NCI-H1092 treated with DMSO at 0.1 percent for 48 hours (cell line): ENCODE measurements at regions not wholly inside any gene's neighbourhood (a gene's known extent, or its start where the extent isn't known, plus 50 kb on each side); places are given as distances from the start of the nearest gene placed in this dataset.
"Not testable (repeated sequence)": the region's sequence is repeated elsewhere in the genome, so short reads cannot be mapped to it uniquely, and the experiment has no call there.

Experiments used
- DNase-seq: peaks from one replicate; lab custom pipeline; 2025; lab: John Stamatoyannopoulos, UW

DNA sequence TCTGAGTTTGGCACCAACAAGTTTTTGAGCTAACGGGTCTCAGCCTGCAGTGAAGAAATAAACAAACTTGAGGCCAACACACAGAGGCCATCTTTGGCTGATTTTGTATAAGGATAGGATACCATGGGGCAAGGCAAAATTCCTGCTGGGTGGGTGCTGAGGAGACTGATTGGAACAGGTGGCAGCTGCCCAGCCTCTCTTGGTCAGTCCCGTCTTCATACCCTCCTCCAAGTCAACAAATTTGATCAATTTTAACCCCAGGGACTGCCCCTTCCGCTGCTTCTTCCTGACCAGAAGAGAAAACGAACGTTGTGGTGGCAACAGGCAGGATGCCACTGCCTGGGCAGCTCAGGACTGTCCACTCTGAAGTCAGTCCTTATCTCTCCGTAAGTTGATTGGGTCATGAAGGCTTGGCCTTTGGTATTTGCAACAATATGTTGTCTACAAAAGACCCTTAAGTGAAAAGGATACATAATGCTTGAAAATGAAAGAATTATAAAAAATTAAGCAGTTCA lies 139.3 kb downstream of the SPP2 start:
- DNase-seq: no peak

DNA sequence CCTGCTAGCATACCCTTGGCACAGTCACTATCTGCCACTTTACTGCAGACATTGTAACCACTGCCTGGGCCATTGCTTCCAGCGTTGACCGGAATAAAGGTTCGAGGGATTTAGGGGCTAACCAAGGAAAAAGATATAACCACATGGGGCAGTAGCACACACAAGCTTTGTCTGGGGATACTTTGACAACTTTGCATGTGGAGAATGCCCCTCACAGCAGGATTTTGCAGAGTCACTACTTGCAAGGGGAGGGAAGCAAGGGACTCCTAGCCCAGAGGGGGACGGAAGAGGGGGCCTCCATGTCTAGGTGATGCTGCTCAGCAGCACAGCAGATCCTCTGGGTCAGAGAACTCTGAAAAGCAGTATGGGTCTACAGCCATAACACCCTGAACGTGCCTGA lies 138.7 kb downstream of the SPP2 start:
- DNase-seq: no peak

DNA sequence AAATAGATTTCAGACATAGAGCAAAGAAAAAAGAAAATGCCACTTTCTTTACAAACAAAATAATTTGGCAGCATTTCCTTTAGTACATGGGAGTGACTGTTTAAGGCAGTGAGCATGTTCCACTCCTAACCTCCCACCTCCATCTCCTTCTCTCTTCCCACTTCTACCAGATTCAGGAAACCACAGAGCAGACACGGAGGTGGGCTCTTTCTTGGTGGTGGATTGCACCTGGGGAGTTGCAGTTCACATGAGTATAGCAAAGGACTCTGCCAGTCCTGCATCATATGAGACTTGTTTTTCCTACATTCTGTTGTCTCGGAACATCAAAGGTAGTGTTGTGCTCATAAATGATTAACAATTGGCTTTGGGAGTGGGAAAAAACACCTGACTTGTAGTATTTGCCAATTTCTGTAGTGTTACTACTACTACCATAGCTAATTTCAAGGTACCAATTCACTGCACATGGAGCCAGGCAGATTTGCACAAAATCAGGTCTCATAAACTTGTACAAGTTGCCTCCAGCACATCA lies 137.2 kb downstream of the SPP2 start:
- no peak for DNase-seq

DNA sequence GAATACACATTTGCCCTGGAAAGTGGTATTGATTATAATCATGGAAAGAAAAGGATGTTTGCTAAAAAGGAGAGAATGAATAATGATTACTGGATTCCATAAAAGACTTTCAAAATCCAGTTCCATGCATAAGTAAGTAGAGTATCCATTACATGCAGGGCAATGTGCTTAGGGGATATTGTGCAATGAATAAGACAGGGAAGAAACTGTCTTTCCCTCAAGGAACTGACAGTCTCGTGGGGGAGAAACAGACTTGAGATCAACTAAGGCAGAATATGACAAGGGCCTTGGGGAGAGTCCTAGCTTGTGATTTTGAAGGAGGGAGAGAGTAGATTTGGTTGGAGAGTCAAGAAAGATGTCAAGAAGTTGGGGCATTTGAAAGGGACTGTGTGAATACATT lies 130.6 kb downstream of the SPP2 start:
- no peak for DNase-seq

DNA sequence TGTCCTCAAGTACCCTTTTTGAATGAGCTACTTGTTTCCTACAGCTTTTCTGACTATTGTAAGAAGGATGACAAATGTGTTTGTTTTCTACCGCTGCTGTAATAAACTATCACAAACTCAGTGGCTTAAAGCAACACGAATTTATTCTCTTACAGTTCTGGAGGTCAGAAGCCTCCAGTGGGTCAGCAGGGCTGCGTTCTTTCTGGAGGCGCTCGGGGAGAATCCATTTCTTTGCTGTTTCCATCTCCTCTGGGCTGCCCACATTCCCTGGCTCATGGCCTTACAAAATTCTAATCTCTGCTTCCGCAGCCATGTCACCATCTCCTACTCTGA lies 128.5 kb downstream of the SPP2 start:
- no peak for DNase-seq

DNA sequence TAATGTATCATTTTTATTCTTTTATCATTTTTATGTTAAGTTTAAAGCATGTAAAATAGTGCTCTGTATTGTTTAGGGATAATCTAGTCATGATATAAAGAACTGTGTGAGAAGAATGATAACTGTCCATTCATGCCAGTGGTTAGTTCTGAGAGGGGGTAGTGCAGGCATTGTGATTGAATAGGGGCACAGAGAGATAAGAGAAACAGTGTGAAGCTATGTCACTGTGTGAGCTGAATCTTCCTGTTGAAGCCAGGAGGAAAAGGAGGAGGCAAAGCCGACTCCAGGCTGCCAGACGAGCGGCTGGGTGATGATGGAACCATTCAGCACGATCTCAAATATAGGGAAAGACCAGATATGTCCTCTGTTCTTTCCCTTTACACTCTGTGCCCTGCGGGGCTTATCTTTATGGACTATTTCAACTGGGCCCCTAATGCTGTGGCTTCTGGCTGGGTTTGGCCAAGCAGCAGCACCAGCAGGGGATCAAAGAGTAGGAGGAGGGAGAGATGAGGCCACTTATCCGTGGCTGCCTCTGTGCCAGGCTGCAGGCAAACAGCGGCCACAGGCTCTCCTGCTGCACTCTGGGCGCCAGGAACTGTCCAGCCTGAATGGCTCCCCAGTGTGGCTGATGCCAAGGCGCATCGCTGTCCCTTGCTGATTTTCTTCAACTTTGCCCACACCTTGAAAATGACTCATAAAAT lies 128.0 kb downstream of the SPP2 start:
- no peak for DNase-seq

DNA sequence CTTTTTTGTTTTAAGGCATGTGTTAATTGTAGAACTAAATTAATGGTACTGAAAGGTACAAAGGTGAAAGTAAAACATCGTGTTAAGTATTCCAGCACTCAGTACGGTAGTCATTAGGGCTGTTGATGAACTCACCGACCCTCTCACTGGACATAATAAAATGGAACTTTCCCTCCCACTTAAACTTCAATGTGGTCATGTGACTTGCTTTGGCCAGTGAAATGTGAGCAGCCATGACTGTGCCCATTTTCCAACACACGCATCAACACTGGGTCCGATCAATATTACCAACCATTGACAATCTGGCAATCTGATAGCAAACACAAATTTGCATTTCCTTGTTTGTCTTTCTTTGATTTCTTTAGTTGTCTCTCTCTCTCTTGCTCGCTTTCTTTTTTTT lies 125.1 kb downstream of the SPP2 start:
- DNase-seq: no peak

DNA sequence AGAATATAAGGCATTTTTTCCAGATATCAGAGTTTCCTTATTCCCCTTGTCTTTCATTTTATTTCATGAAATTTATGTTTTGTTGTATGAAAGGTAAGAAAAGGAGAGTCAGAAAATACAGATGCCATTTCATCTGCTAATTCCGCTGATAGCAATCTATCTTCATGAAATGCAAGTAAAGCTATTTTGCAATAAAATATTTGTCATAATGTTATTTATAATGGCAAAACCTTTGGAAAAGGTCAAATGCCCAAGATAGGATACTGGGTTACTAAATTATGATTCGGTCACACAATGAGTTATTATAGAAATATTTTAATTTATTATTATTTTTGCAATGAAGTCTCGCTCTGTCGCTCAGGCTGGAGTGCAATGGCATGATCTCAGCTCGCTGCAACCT lies 124.2 kb downstream of the SPP2 start:
- DNase-seq: no peak

DNA sequence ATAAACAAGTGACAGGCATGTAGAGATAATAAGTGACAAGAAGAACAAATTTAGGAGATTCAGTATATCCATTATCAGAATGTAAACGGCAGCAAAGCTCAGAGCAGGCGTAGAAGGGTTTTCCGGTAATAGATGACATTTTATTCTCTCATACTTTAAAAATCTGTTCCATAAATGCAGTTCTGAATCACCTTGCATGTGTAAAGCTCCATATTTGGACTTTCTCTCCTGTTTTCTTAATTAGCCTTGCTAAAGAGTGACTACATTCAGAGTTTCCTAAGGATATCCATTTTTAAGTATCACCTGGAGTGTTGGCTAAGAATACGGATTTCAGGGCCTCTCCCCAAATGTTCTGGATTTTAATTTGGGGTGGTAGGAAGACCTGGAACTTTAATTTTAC lies 122.0 kb downstream of the SPP2 start:
- DNase-seq: no peak

DNA sequence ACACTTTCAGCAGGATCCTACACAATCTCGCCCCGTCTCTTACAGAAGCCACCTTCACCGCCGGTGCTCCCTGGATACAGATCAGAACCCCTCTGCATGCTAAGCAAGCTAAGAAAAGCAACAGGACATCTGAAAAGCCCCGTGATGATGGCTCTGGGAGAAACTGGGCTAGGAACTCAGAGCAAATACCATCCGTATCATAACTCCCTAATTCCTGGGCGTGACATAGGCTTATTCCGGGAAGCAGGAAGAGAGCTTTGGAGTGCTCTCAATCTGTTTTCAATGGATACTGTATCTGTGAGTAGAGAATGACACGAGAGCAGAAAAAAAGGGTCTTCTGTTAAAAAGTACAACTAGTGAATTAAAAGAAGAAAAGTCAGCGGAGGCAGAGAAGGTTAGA lies 121.6 kb downstream of the SPP2 start:
- DNase-seq: no peak

DNA sequence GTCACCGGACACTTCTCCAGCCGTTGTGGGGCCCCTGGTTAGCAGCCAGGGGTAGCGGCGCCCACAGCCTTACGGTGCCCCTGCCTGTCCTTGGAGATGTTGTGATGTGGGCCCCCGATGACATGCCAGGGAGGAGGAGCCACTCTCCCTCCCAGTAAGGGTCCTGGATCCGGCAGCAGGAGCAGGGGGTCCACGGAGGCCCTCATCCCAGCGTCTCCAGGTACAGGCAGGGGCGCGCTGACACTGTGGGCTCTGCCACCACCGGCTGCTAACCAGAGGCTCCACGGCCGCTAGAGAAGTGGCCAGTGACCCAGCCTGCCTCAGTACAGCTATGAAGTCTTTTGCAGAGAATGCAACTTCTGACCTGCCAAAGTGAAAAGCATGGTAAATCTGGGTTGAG lies 121.2 kb downstream of the SPP2 start:
- no peak for DNase-seq

DNA sequence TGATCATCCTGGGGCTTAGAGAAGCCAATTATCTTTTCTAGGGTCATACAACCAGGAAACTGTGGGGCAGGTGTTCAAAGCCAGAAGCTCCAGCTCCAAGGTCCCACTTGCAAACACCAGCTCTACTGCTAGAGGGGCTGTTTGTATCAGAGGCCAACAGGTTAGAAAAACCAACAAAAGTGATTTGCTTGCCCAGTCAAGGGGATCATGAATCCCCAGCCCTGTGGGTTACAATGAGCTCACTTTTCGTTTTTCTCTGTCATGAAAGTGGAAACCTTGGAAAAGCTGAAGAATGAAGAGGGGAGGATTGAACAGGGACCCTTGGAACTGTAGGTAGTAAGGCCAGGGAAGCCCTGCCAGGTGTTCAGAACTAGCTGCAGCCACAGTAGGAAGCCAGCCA lies 119.2 kb downstream of the SPP2 start:
- DNase-seq: no peak

DNA sequence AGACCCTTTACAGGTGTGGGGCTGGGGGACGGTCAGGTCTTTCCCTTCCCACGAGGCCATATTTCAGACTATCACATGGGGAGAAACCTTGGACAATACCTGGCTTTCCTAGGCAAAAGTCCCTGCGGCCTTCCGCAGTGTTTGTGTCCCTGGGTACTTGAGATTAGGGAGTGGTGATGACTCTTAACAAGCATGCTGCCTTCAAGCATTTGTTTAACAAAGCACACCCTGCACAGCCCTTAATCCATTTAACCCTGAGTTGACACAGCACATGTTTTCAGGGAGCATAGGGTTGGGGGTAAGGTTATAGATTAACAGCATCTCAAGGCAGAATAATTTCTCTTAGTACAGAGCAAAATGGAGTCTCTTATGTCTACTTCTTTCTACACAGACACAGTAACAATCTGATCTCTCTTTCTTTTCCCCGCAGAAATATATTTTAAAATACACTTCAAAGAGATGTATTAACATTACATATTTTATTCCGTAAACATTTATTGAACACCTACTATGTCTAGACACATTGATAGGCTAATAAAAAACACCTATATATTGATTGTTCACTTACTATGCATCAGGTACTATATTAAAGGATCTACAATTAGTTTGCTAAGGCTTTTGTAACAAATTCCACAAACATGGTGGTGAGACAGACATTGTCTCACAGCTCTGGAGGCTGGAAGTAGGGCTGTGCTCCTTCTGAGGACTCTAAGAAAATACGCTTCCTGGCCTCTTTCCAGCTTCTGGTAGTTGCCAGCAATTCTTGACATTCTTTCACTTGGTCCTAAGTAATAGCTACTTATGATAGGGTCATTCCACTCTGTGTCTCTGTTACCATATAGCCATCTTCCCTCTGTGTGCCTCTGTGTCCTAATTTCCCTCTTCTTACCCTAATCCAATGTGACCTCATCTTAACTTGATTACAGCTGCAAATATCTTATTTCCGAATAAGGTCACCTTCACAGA lies 118.4 kb downstream of the SPP2 start:
- DNase-seq: not testable (repeated sequence)

DNA sequence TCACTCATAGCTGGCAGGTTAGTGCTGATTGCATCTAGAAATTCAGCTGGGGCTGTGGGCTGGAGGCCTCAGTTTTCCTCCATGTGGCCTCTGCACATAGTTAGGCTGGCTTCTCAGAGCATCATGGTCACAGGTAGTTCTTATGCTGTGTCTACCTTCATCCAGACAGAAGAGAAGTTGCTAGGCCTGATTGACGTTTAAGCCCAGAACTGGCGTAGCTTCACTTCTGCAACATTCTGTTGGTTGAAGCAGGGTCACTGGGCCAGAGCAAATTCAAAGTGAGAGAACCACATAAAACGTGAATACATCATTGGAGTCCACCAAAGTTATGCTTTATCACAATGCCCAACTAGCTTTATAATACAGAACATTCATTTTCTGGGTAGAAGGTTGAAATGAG lies 116.0 kb downstream of the SPP2 start:
- DNase-seq: no peak

DNA sequence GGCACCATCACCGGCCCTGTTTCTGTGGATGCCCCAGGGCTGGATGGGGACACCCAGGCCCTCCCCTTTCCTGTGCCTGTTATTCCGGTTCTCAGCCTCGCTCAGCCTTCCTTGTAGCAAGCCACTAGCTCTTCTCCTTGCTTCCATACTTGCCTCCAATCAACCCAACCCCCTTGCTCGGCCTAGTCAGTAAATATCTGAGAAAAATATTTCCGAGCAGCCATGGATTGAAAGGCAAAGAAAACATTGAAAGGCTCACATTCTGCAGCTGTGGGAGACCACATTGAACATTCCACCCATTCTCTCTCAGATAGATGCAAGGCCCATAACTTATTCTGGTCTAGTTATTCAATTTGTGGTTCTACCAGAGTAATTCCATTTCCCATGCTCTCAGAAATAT lies 114.9 kb downstream of the SPP2 start:
- DNase-seq: no peak

DNA sequence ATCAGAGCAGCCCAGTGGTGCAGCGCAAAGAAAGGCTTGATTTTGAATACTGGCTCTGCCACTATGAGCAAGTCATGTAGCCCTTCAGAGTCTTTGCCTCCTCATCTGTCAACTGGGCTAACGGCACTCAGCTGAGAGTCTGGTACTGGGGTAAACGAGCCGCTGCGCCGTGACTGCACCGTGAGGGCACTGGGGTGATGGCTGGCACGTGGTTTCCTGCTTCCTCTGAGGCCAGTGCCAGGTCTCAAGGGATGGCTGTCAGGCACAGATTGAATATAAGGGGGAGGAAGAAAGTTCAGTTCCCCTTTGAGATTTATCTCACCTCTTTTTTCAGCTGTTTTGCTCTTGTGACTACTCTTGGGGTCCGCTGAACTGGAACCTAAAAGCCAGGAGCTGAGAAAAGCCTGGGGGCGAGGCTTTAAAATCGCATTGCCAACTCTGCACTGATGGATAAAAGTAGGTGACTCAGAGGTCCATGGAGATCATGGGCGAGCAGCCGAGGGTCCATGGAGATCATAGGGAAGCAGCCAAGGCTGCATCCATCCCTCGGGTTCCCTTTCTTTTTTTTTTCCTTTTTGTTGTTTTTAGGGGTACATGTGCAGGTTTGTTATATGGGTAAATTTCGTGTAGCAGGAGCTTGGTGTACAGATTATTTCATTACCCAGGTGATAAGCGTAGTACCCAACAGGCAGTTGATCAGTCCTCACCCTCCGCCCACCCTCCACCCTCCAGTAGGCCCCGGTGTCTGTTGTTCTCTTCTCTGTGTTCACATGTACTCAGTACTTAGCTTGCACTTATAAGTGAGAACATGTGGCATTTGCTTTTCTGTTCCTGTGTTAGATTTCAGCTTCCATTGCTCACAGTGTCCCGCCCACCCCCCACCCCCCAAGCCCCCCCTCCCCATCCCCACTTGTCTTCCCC lies 114.3 kb downstream of the SPP2 start:
- DNase-seq: no peak

DNA sequence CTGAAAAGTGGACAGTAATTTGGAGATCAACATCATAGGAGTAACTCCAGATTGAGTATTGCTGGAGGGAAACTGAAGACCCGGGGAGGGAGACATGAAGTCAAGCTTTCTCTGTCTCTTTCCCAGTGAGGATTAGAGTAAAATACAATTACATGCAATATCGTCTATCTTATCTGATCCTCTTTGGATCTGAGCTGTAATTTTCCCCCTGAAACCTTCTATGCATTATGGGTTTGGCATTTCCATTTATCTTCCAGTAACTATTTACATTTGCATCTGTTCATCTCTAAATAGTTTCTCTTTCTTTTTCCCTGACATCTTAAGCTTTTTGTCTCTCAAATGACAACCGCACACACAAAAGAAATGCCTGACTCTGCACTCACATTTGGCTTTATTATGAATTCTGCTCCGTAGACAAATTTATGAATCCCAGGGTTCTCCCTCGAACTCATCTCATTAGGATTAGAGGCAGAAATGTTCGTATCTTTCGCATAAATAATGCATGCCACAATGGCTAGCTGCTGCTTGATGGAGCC lies 113.1 kb downstream of the SPP2 start:
- DNase-seq: no peak

DNA sequence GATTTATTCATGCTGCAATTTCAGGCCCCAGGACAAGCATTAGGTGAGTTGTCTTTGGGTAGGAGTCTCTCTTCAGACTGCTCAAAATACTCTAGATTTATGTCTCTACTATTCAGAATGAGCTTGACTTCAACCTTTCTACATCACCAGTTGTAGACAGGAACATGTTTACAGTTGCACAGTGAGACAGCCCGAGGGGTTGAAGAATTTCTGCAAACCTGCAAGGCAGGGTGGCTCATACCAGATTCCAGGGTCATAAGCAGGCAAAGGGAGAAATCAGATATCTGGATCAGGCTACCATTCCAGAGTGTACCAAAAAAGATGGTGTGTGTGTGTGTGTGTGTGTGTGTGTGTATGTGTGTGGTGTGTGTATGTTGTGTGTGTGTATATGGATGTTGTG lies 112.4 kb downstream of the SPP2 start:
- DNase-seq: no peak

DNA sequence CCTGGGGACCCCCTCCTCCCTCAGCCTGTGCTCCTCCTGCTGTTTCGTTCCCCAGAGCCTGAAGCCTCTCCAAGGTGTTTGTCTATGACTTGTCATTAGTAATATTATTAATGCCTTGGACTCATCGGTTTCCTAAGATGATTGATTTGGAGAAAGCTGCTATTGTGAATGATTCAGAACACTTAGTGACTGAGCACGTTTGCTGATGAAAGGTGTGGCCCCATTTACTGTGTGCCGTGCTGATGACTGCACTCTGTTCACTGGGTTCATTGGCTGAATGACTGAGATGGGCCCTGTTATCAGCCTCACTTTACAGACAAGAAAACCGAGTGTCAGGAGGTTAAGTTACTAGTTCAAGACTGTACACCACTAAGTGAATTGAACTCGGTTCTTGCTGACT lies 111.4 kb downstream of the SPP2 start:
- no peak for DNase-seq

DNA sequence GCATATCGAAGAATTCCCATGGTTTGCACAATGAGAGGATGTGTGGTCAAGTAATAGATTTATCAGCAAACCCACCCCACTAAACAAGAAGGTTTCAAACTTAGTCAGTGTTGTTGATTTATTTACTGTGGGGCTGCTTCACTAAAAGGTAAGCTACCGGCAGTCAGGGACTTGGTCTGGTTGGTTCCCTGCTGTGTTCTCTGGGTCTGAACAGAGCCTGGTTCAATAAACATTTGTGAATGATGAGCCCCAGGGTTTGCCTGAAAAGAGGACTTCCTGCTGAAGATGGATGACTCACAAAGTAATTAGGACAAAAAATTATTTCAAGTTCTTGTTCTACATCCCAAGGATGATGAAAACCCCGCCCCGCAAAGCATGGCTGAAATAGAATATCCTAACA lies 108.3 kb downstream of the SPP2 start:
- DNase-seq: no peak

DNA sequence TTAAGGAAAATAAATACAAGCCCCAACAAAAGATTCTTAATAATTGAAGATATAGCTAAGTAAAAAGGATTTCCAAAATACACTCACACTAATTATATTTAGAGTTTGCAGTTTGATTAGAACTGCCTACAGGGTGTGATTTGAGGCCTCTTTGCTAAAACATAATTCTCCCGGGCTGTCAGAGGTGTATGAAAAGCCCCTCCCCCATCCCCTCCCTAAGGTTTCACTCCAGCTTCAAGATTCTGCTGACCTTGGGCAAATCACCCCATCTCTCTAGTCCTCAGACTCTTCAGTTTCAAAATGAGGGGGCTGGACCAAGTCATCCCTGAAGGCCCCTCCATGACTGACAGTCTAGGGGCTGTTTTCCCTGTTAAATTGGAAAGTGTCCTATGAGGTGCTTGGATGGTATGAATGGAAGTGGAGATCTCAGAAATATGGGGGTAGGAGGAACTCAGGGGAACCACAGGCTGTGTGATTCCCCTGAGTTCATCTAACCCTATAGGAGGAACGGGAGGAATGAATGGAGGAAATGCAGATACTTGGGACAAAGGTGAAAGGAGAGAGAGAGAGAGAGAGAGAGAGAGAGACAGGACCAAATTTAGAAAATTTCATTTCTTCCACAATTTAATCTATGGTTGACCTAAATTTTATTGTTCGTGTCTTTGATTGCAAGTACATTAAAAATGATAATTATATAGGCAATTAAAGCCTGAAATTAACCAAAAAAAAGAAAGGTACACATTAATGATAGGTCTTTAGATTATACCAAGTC lies 107.5 kb downstream of the SPP2 start:
- no peak for DNase-seq
